Panc1 (cell line): ENCODE measurements at regions not wholly inside any gene's neighbourhood (a gene's known extent, or its start where the extent isn't known, plus 50 kb on each side); places are given as distances from the start of the nearest gene placed in this dataset.

ENCODE experiments used
- ATAC-seq: fragments of 200-7000 bp; cut with Tn5 transposase; 2 replicates; pipeline ENCODE4 v1.9.1; 2020; ENCODE audit warnings: mild to moderate bottlenecking, moderate library complexity
- BruUV-seq: library from RNA; stranded (reverse); fragments of 400-500 nt; replicated peaks from 2 replicates; lab custom pipeline; 2021; lab: Mats Ljungman, UMichigan
- CTCF ChIA-PET: fragments of 300-600 bp; sonication (Branson Sonifier 250); formaldehyde crosslinking; loops from one replicate; lab custom pipeline; 2022; ENCODE audit warnings: antibody characterized with exemption; lab: Charles Lee
- POLR2A ChIA-PET: fragments of 300-600 bp; sonication (Branson Sonifier 250); formaldehyde crosslinking; loops from one replicate; lab custom pipeline; 2022; ENCODE audit warnings: antibody characterized with exemption; lab: Charles Lee
- DNase-seq: peaks from one replicate; pipeline ENCODE4 v3.0.0-alpha.2; 2010; ENCODE audit warnings: low read depth, low spot score
- H3K27ac ChIP-seq: 2 replicates; pipeline ENCODE4 v1.5.1; 2011; ENCODE audit warnings: mild to moderate bottlenecking, low read length, inconsistent platforms
- H3K27me3 ChIP-seq: fragments of 200-500 bp; sonication (Bioruptor generic); 2 replicates; pipeline ENCODE4 v1.6.0; 2014; ENCODE audit warnings: low read length, inconsistent platforms; ENCODE audit not compliant: control insufficient read depth, insufficient read depth
- H3K36me3 ChIP-seq: fragments of 200-500 bp; sonication (Bioruptor generic); 2 replicates; pipeline ENCODE4 v1.5.1; 2014; ENCODE audit warnings: inconsistent platforms, mild to moderate bottlenecking, low read length, moderate library complexity; ENCODE audit not compliant: control insufficient read depth, insufficient read depth
- H3K4me1 ChIP-seq: 2 replicates; pipeline ENCODE4 v1.5.1; 2011; ENCODE audit warnings: inconsistent platforms, mild to moderate bottlenecking, low read length, moderate library complexity; ENCODE audit not compliant: control insufficient read depth, insufficient read depth
- H3K4me3 ChIP-seq, 2 experiments: 2 replicates each; pipeline ENCODE4 v1.5.1; 2011 to 2012; ENCODE audit warnings: low read depth in 2 of 2, low read length in 2 of 2, mild to moderate bottlenecking in 2 of 2, inconsistent platforms in 1 of 2, moderate library complexity in 1 of 2
- H3K9me3 ChIP-seq: fragments of 200-500 bp; sonication (Bioruptor generic); 2 replicates; pipeline ENCODE4 v1.5.1; 2014; ENCODE audit warnings: low read depth, mild to moderate bottlenecking, inconsistent platforms, low read length, moderate library complexity; ENCODE audit not compliant: control insufficient read depth, insufficient read depth
- CTCF ChIP-seq: fragments of 450-650 bp; IDR thresholded peaks from 2 replicates; pipeline ENCODE4 v1.5.1; 2017; ENCODE audit warnings: mild to moderate bottlenecking
- POLR2AphosphoS5 ChIP-seq: IDR thresholded peaks from 2 replicates; pipeline ENCODE4 v1.6.1; 2012; ENCODE audit warnings: mild to moderate bottlenecking, low read depth, low read length, moderate library complexity
- REST ChIP-seq, 2 experiments: IDR thresholded peaks; 2 replicates each; pipeline ENCODE4 v1.6.1; 2011 to 2012; ENCODE audit warnings: low read depth in 2 of 2, control low read depth in 1 of 2, low read length in 1 of 2, mild to moderate bottlenecking in 1 of 2, moderate library complexity in 1 of 2; ENCODE audit not compliant: insufficient read depth in 1 of 2
- SIN3A ChIP-seq: IDR thresholded peaks from 2 replicates; pipeline ENCODE4 v1.6.1; 2012; ENCODE audit warnings: low read depth, mild to moderate bottlenecking, low read length, moderate library complexity, borderline replicate concordance; ENCODE audit not compliant: insufficient read depth
- TCF7L2 ChIP-seq: IDR thresholded peaks from 2 replicates; pipeline ENCODE4 v1.6.1; 2011; ENCODE audit warnings: mild to moderate bottlenecking, low read depth, low read length, inconsistent platforms
- in situ Hi-C: cut with HindIII; loops from 2 replicates; pipeline ENCODE4 v1.10.0; 2016; ENCODE audit warnings: low sequenced_read_pairs, low pct_unique_long_range_greater_than_20kb
- intact Hi-C: fragments of 100-400 bp; cut with micrococcal nuclease; formaldehyde crosslinking; loops from one replicate; pipeline ENCODE4 v1.10.0; 2022; ENCODE audit not compliant: unreplicated experiment

- TF ChIP-seq POLR2AphosphoS5 = no peak
- TF ChIP-seq SIN3A = no peak
- TF ChIP-seq REST (IDR thresholded peaks at IDR 0.05; ENCODE audit: insufficient read depth in 1 of 2, low read depth in 2 of 2, low read length in 1 of 2) = no peak
- TF ChIP-seq CTCF = no peak
- no peak for TF ChIP-seq TCF7L2
- intact Hi-C loops = no loop called here
- CTCF ChIA-PET = no interaction called here
These were observed 76.1 kb upstream of the SMIM21 start for GRCh38 chr18:75503615-75504014.

GRCh38 chr18:75502286-75502685, 74.8 kb upstream of the SMIM21 start:
- no peaks in the 10 kb centered on the region for H3K4me1 ChIP-seq
- H3K36me3 ChIP-seq = no peaks in the 10 kb centered on the region
- DNase-seq = no peak
- no peak for ATAC-seq
- ChIA-PET CTCF (no interaction called here), POLR2A (interaction anchor here (0.7 kb wide), 1 partner anchor 1786 kb away, joined by 3 read pairs; no protein-coding TSS in a partner anchor)
- H3K9me3 ChIP-seq = no peaks in the 10 kb centered on the region
- H3K27ac ChIP-seq = no peak overlapping the region
- no TSS peak for BruUV-seq
- intact Hi-C loops (no loop called here), in situ Hi-C loops (no loop called here)
- peaks cover 14% of the 10 kb centered on the region for H3K27me3 ChIP-seq
- no peak overlapping the region for H3K4me3 ChIP-seq
- TF ChIP-seq CTCF (no peak), SIN3A (no peak), TCF7L2 (no peak), POLR2AphosphoS5 (no peak)

More at GRCh38 chr18:75503615-75504014, 76.1 kb upstream of the SMIM21 start:
- H3K36me3 ChIP-seq = no peaks in the 10 kb centered on the region
- DNase-seq (no peak), ATAC-seq (no peak)
- in situ Hi-C loops = no loop called here
- H3K9me3 ChIP-seq = no peaks in the 10 kb centered on the region
- H3K27ac ChIP-seq = no peak overlapping the region
- H3K4me1 ChIP-seq = no peaks in the 10 kb centered on the region
- H3K4me3 ChIP-seq = no peak overlapping the region
- POLR2A ChIA-PET = no interaction called here
- peaks cover 3% of the 10 kb centered on the region for H3K27me3 ChIP-seq
- no TSS peak for BruUV-seq
